Fibroblast of the aortic adventitia (primary cell): ENCODE measurements at regions not wholly inside any gene's neighbourhood (a gene's known extent, or its start where the extent isn't known, plus 50 kb on each side); places are given as distances from the start of the nearest gene placed in this dataset.

Source experiments
- DNase-seq: peaks from one replicate; pipeline ENCODE4 v3.0.0-alpha.2; 2010; ENCODE audit warnings: low read depth
- H3K4me3 ChIP-seq: 2 replicates; pipeline ENCODE4 v1.5.1; 2011; ENCODE audit warnings: low read depth, mild to moderate bottlenecking, control low read depth, low read length, moderate library complexity
- TF ChIP-seq, protein P1 (sequence below): IDR thresholded peaks from 2 replicates; pipeline ENCODE4 v1.5.1; 2011; ENCODE audit warnings: mild to moderate bottlenecking, low read length, control low read depth, inconsistent platforms; ENCODE audit not compliant: insufficient read depth

DNA sequence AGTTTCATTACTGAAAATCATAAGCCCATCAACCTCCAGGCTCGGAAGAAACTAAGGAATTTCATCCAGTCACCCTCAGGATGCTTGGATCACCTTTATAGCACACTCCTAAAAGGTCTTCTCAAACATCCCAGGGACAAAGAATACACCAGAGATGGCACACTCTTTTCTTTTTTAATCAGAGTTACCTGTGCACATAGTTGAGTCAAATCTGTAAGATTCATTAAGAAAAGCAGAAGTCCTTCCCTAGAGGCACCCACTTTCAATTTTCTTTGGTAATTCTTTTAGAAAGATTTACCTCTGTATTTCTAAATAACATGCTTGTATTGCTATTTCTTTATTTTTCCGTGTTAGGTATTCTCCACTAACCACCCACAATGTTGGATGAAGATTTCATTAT, 50.6 kb upstream of the IL6 start:
- H3K4me3 ChIP-seq, result no peak overlapping the region
- no peak for DNase-seq
- TF ChIP-seq, protein P1, sequence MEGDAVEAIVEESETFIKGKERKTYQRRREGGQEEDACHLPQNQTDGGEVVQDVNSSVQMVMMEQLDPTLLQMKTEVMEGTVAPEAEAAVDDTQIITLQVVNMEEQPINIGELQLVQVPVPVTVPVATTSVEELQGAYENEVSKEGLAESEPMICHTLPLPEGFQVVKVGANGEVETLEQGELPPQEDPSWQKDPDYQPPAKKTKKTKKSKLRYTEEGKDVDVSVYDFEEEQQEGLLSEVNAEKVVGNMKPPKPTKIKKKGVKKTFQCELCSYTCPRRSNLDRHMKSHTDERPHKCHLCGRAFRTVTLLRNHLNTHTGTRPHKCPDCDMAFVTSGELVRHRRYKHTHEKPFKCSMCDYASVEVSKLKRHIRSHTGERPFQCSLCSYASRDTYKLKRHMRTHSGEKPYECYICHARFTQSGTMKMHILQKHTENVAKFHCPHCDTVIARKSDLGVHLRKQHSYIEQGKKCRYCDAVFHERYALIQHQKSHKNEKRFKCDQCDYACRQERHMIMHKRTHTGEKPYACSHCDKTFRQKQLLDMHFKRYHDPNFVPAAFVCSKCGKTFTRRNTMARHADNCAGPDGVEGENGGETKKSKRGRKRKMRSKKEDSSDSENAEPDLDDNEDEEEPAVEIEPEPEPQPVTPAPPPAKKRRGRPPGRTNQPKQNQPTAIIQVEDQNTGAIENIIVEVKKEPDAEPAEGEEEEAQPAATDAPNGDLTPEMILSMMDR, result no peak

DNA sequence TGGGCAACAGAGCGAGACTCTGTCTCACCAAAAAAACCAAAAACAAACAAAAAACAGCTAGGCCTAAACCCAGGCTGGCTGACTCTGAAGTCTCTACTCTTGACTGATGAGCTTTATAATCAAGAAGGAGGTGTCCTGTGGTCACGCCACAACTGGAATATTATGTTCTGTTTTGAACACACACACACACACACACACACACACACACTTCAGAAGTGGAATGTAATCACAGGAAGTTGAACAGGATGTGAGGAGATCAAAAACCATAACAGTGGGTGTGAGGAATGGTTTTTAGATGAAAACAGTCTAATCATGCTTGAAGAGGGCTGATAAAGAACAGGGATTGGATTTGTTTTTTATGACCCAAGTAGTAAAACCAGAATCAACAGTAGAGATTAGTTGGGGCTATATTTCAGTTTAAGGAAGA, 51.1 kb upstream of the IL6 start:
- H3K4me3 ChIP-seq, result no peak overlapping the region
- TF ChIP-seq, protein P1, result no peak
- no peak for DNase-seq

DNA sequence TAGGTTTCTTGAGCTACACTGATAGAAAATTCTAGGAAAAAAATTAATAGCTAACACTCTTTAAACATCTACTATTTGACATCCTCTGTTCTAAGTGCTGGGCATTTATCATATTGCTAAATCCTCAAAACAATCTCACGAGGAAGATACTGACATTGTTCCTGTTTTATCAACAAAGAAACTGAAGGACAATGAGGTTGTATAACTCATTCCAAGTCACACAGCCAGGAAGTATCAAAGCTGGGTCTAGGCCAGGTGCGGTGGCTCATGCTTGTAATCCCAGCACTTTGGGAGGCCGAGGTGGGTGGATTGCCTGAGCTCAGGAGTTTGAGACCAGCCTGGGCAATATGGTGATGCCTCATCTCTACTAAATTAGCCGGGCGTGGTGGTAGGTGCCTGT, 51.6 kb upstream of the IL6 start:
- H3K4me3 ChIP-seq, result no peak overlapping the region
- peak; percentile 61 for DNase-seq
- TF ChIP-seq, protein P1, result no peak

DNA sequence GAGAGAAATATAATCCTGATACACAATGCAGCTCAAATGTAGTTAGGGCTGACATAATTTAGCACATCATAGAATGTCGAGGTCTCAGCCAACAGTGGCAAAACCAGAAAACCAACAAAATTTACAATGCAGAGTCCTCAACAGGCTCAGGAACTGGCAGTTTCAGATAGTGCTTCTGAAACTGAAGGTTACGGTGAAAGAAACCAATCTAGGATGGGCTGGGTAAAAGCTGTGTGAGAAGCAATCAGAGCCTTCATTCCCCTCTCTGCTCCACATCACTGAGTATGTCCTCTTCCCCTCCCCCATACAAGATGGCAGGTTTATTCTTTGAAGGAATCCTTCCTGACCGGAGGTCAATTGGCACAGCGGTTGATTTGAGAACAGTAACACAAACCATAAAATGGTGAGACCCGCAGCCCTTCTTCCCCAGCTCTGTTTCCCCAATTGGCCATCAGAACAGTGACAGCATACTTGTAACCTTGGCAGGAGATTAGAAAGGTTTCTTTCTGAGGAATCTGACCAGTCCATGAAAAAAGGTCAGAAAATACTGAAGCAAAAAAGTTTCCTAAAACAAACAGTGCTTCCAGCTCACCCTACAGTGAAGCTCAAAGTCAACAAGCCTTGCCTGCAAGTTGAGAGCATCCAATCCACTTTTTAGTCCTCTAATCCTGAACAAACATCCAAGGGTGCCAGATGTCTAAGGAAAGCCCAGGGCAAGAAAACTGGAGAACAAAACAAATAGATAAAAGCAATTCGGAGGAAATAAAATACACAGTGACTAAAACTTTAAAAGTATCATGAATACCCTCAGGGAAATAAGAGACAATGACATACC, 53.9 kb upstream of the IL6 start:
- no peak for DNase-seq
- H3K4me3 ChIP-seq, result no peak overlapping the region
- TF ChIP-seq, protein P1, result no peak

DNA sequence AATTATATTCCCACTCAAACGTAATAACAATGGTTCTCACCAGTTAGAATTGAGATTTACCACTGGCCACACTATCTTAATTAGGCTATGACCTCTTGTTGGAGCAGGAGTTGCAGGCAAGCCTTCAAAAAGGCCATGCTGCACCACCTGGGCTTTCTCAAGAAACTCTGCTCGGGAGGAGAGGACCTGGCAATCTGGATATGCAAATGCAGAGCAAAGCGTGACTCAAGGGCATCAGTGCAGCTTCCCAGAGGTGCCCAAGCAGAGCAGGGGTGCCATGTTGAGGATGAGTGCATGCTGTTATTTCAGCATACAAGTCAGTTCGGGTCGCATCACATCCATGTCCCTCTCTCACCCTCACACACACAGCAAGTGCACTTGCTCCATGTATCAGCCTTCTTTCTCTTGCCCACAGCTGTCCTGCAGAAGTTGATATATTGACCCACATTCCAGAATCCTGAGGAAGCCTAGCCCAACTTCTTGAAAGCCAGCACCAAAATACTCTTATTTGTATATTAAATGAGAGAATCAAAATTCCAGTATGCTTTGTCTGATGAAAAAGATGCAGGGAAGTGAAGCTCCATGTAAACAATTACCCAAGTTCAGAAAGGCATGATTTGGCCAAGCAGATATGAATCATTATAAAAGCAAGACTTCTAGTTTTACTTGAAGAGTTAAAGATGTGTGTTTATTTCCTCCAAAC, 55.7 kb upstream of the IL6 start:
- no peak overlapping the region for H3K4me3 ChIP-seq
- DNase-seq, result peak; percentile 59
- TF ChIP-seq, protein P1, result no peak

DNA sequence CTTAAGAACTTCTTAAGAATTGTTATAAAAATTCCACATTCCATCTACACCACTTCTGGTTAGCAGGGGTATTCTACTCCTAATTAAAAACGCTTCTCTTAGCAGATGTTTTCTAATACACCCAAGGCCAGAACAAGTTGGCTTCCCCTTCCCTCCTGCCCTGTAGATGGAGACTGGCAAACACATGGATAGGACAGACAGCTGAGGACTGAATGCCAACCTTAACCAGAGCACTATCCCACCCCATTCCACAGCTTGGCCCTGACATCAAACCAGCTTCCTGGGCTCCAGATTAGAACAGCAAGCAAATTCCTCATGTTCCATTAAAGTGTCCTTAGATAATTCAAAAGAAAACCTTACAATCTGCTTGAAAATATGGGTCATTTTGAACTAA, 56.6 kb upstream of the IL6 start:
- no peak overlapping the region for H3K4me3 ChIP-seq
- TF ChIP-seq, protein P1, result no peak
- DNase-seq, result no peak
